OCI-LY7 (cell line): ENCODE measurements at regions not wholly inside any gene's neighbourhood (a gene's known extent, or its start where the extent isn't known, plus 50 kb on each side); places are given as distances from the start of the nearest gene placed in this dataset.

Experiments used
- EZH2phosphoT487 ChIP-seq: fragments of 200-600 bp; sonication (generic); IDR thresholded peaks from 2 replicates; pipeline ENCODE4 v1.6.1; 2018; ENCODE audit warnings: low read depth, borderline replicate concordance, mild to moderate bottlenecking, mixed run types, antibody characterized with exemption, low read length, moderate library complexity, mixed read lengths
- TF ChIP-seq, protein P1 (sequence below): fragments of 200-600 bp; sonication (generic); conservative IDR thresholded peaks from 2 replicates; pipeline ENCODE4 v1.5.1; 2014; ENCODE audit warnings: mild to moderate bottlenecking, antibody characterized with exemption, low read length, moderate library complexity, mixed read lengths

DNA sequence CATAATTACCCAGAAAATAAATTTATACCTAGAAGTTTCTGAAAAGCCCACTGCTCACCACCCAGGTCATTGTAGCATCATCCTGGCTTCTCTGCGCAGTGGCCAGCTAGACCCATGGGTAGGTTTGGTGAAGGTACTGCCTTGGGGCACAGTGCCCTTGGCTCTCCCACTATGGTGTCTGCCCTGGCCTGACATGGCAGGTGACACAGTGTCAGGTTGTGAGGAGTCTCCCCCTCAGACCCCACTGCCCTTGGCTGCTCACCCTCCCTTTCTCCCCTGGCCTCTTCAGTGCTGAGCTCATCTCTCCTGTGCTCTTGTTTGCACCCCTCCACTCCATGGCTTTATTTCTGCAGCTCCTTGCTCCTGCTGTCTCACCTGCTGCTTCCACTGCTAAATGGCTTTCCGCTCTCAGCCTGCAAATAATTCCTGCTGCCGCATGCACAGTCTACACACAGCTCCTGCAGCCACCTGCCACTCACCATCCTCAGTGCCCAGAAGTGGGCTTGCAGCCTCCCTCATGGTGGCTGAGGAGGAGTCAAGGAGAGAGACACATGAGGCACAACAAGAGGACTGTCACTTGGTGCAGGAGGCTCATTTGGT lies 313.4 kb upstream of the MOCS1 start:
- TF ChIP-seq, protein P1, sequence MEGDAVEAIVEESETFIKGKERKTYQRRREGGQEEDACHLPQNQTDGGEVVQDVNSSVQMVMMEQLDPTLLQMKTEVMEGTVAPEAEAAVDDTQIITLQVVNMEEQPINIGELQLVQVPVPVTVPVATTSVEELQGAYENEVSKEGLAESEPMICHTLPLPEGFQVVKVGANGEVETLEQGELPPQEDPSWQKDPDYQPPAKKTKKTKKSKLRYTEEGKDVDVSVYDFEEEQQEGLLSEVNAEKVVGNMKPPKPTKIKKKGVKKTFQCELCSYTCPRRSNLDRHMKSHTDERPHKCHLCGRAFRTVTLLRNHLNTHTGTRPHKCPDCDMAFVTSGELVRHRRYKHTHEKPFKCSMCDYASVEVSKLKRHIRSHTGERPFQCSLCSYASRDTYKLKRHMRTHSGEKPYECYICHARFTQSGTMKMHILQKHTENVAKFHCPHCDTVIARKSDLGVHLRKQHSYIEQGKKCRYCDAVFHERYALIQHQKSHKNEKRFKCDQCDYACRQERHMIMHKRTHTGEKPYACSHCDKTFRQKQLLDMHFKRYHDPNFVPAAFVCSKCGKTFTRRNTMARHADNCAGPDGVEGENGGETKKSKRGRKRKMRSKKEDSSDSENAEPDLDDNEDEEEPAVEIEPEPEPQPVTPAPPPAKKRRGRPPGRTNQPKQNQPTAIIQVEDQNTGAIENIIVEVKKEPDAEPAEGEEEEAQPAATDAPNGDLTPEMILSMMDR = no peak
- no peak for TF ChIP-seq EZH2phosphoT487
